Body of pancreas (tissue), 4 donors: ENCODE measurements at regions not wholly inside any gene's neighbourhood (a gene's known extent, or its start where the extent isn't known, plus 50 kb on each side); places are given as distances from the start of the nearest gene placed in this dataset.
"Not testable (repeated sequence)": the region's sequence is repeated elsewhere in the genome, so short reads cannot be mapped to it uniquely, and the experiment has no call there.

Experiments
- ATAC-seq: fragments of 150-250 bp; one replicate; pipeline ENCODE4 v1.9.1; 2016
- DNase-seq, 4 donors: peaks; one replicate each; pipeline ENCODE4 v3.0.0-alpha.2; 2019
- H3K27ac ChIP-seq, 4 donors: fragments of 200-600 bp; sonication (generic); 1 replicate in 3 of 4; 2 replicates in 1 of 4; pipeline versions ENCODE4 v1.5.1 to v1.6.1; 2016 to 2019; ENCODE audit warnings: mild to moderate bottlenecking in 1 of 4, mixed read lengths in 1 of 4, moderate library complexity in 1 of 4
- H3K27me3 ChIP-seq, 2 donors: fragments of 200-600 bp; sonication (generic); one replicate each; pipeline ENCODE4 v1.6.0; 2016; ENCODE audit warnings: mild to moderate bottlenecking in 1 of 2
- H3K36me3 ChIP-seq, 2 donors: fragments of 200-600 bp; sonication (generic); replicated peaks in 1 of 2; 2 replicates each; pipeline ENCODE4 v1.5.1; 2016; ENCODE audit warnings: low read depth in 2 of 2; ENCODE audit not compliant: insufficient read depth in 1 of 2
- H3K4me1 ChIP-seq: fragments of 200-600 bp; sonication (generic); one replicate; pipeline ENCODE4 v1.6.0; 2016
- H3K4me3 ChIP-seq, 2 donors: fragments of 200-600 bp; sonication (generic); 1 replicate in 1 of 2; 2 replicates in 1 of 2; pipeline ENCODE4 v1.5.1; 2016 to 2019
- H3K9me3 ChIP-seq, 3 donors: fragments of 200-600 bp; sonication (generic); 1 replicate in 2 of 3; 2 replicates in 1 of 3; pipeline ENCODE4 v1.5.1; 2016
- POLR2A ChIP-seq, 3 donors: fragments of 450-650 bp; IDR thresholded peaks; one replicate each; pipeline ENCODE4 v1.6.1; 2016; ENCODE audit warnings: antibody characterized with exemption in 3 of 3, mild to moderate bottlenecking in 2 of 3
- WGBS, 2 donors: methylation state at CpG; one replicate each; pipeline ENCODE4 v1.1.5; 2017; 5-methylcytosine and 5-hydroxymethylcytosine counted together
- intact Hi-C: fragments of 100-400 bp; cut with DNase I; formaldehyde crosslinking; loops from one replicate; pipeline ENCODE4 v1.15.1; 2023
- TF ChIP-seq, protein P1 (sequence below), 7 experiments: fragments of 450-650 bp in 4 of 7; fragments of 200-600 bp in 3 of 7; sonication (generic) in 3 of 7; IDR thresholded peaks; one replicate each; pipeline ENCODE4 v1.5.1; 2016 to 2019; ENCODE audit warnings: antibody characterized with exemption in 7 of 7

DNA sequence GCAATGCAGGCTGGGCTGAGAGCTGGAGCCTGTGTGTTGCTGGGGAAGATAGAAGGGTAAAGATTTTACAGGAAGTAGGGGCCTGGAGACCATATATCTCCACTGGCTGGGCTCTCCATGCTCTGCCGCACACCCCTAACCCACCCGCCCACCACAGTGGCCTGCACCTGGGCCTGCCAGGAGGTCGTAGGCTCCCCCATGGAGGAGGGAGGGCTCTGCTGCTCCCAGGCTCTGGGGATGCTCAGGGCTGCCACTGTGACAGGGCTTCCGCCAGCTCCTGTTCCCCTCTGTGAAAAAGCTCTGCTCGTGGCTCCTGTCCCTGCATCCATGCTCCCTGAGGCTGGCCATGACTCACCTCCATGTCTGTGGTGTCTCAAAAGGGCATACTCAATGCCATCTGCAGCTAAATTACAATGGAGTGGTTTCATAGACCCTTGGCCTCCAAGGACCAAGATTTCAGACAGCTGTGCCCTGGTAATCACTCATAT, 106.0 kb downstream of the CXCL12 start:
- no peaks in the 10 kb centered on the region for H3K4me1 ChIP-seq
- intact Hi-C loops: no loop called here
- H3K27ac ChIP-seq: no peak overlapping the region
- no peak for TF ChIP-seq POLR2A (IDR thresholded peaks at IDR 0.05)
- TF ChIP-seq, protein P1, sequence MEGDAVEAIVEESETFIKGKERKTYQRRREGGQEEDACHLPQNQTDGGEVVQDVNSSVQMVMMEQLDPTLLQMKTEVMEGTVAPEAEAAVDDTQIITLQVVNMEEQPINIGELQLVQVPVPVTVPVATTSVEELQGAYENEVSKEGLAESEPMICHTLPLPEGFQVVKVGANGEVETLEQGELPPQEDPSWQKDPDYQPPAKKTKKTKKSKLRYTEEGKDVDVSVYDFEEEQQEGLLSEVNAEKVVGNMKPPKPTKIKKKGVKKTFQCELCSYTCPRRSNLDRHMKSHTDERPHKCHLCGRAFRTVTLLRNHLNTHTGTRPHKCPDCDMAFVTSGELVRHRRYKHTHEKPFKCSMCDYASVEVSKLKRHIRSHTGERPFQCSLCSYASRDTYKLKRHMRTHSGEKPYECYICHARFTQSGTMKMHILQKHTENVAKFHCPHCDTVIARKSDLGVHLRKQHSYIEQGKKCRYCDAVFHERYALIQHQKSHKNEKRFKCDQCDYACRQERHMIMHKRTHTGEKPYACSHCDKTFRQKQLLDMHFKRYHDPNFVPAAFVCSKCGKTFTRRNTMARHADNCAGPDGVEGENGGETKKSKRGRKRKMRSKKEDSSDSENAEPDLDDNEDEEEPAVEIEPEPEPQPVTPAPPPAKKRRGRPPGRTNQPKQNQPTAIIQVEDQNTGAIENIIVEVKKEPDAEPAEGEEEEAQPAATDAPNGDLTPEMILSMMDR (IDR thresholded peaks at IDR 0.05): no peak
- 80 to 90% methylated on average over 3 to 5 of the region's 5 CpGs for WGBS, 2 donors
- ATAC-seq (no peak), DNase-seq (no peak)
- no peaks in the 10 kb centered on the region for H3K27me3 ChIP-seq
- H3K4me3 ChIP-seq: no peak overlapping the region
- H3K36me3 ChIP-seq: no peaks in the 10 kb centered on the region
- H3K9me3 ChIP-seq: no peaks in the 10 kb centered on the region

DNA sequence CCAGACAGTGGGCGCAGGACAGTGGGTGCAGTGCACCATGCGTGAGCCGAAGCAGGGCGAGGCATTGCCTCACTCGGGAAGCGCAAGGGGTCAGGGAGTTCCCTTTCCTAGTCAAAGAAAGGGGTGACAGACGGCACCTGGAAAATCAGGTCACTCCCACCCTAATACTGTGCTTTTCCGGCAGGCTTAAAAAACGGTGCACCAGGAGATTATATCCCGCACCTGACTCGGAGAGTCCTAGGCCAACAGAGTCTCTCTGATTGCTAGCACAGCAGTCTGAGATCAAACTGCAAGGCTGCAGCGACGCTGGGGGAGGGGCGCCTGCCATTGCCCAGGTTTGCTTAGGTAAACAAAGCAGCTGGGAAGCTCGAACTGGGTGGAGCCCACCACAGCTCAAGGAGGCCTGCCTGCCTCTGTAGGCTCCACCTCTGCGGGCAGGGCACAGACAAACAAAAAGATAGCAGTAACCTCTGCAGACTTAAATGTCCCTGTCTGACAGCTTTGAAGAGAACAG, 116.4 kb downstream of the CXCL12 start:
- H3K4me1 ChIP-seq, H3K4me3 ChIP-seq, DNase-seq, H3K9me3 ChIP-seq, ATAC-seq, H3K27me3 ChIP-seq, intact Hi-C loops, H3K27ac ChIP-seq, H3K36me3 ChIP-seq: not testable (repeated sequence)
- WGBS, 2 donors: 85 to 96% methylated on average over 12 to 16 of the region's 16 CpGs

GRCh38 chr10:44267007-44267406, 117.9 kb downstream of the CXCL12 start:
- TF ChIP-seq, protein P1 (IDR thresholded peaks at IDR 0.05): no peak
- TF ChIP-seq POLR2A (IDR thresholded peaks at IDR 0.05): no peak
- Histone ChIP-seq H3K36me3 (no peaks in the 10 kb centered on the region), H3K9me3 (no peaks in the 10 kb centered on the region), H3K27me3 (no peaks in the 10 kb centered on the region), H3K4me3 (no peak overlapping the region), H3K27ac (no peak overlapping the region), H3K4me1 (no peaks in the 10 kb centered on the region)
- 84 to 89% methylated on average over 3 of the region's 3 CpGs for WGBS, 2 donors
- no peak for DNase-seq
- intact Hi-C loops: no loop called here
- ATAC-seq: no peak

DNA sequence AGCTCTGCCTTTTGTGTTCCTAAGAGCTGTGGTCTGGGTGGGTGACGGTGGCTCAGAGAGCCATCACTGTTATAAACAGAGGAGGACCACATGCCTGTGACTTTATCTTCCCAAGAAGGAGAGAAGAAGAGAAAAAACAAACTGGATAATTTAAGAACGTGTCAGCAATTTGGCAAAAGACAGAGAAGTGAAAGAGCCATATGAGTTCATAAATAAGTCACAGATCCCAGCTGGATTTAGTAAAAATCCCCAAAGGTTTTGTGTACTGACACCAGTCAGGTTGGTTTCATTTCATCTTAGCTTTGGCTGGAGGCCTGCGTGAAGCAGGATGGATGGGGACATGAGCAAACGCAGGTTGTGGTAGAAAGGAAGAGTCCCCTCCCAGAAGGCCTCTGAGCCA, 120.7 kb downstream of the CXCL12 start:
- ATAC-seq (no peak), DNase-seq (no peak)
- TF ChIP-seq, protein P1 (IDR thresholded peaks at IDR 0.05): no peak
- no peak for TF ChIP-seq POLR2A (IDR thresholded peaks at IDR 0.05)
- Histone ChIP-seq H3K36me3 (no peaks in the 10 kb centered on the region), H3K27ac (peak overlapping the region in 1 of 4 donors; percentile 3), H3K27me3 (no peaks in the 10 kb centered on the region), H3K4me1 (peaks cover 4% of the 10 kb centered on the region), H3K4me3 (no peak overlapping the region), H3K9me3 (no peaks in the 10 kb centered on the region)
- 81 to 84% methylated on average over 4 of the region's 4 CpGs for WGBS, 2 donors
- intact Hi-C loops: no loop called here

DNA sequence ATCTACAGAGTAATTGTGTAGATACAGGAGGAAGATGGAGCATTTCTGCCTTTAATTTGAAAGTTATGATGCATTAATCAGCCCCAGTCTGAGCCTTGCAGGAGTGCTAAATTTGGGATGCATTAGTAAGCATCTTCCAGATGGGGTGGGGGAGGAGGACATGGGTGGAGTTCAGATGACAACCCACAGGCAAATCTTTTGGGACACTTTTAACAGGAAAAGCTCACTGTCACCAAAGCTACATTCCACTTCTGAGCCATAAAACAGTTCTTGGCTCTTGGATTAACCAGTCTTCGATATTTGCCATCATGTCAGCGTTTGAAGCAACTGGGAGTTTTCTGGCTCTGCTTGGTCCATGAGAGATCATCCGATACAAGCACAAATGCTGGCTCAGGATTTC, 121.1 kb downstream of the CXCL12 start:
- WGBS, 2 donors: 78 to 93% methylated on average over 3 of the region's 3 CpGs
- no peak for DNase-seq

More for the DNA sequence above, 121.1 kb downstream of the CXCL12 start:
- Histone ChIP-seq H3K9me3 (no peaks in the 10 kb centered on the region), H3K4me1 (peaks cover 9% of the 10 kb centered on the region), H3K36me3 (no peaks in the 10 kb centered on the region), H3K27ac (peak overlapping the region in 1 of 4 donors; percentile 3), H3K27me3 (no peaks in the 10 kb centered on the region), H3K4me3 (no peak overlapping the region)
- ATAC-seq: no peak
- intact Hi-C loops: no loop called here
- TF ChIP-seq, protein P1 (IDR thresholded peaks at IDR 0.05): no peak
- no peak for TF ChIP-seq POLR2A (IDR thresholded peaks at IDR 0.05)
